ENCODE measurements at regions not wholly inside any gene's neighbourhood (a gene's known extent, or its start where the extent isn't known, plus 50 kb on each side); places are given as distances from the start of the nearest gene placed in this dataset.

GRCh38 chr20:24786111-24786495, 163.0 kb upstream of the CST7 start:
- TF ChIP-seq POLR2A (IDR thresholded peaks at IDR 0.05): no peak
- no peak for TF ChIP-seq CTCF (IDR thresholded peaks at IDR 0.05 in 4 of 5, conservative IDR thresholded peaks at IDR 0.05 in 1 of 5)
